Loucy (cell line): ENCODE measurements at regions not wholly inside any gene's neighbourhood (a gene's known extent, or its start where the extent isn't known, plus 50 kb on each side); places are given as distances from the start of the nearest gene placed in this dataset.
"Not testable (repeated sequence)": the region's sequence is repeated elsewhere in the genome, so short reads cannot be mapped to it uniquely, and the experiment has no call there.

ENCODE experiments used
- H2AFZ ChIP-seq: fragments of 200-600 bp; sonication (generic); 2 replicates; pipeline ENCODE4 v1.6.0; 2016; ENCODE audit warnings: antibody characterized with exemption, mild to moderate bottlenecking, low read length, moderate library complexity
- H3F3A ChIP-seq: fragments of 200-600 bp; 2 replicates; pipeline ENCODE4 v1.6.0; 2016; ENCODE audit warnings: antibody characterized with exemption, low read depth, mild to moderate bottlenecking
- H3K27me3 ChIP-seq: fragments of 200-600 bp; sonication (generic); 2 replicates; pipeline ENCODE4 v1.6.1; 2014; ENCODE audit warnings: low read length, mild to moderate bottlenecking; ENCODE audit not compliant: insufficient read depth, poor library complexity, severe bottlenecking
- H3K36me3 ChIP-seq: fragments of 200-600 bp; sonication (generic); 2 replicates; pipeline ENCODE4 v1.6.1; 2016; ENCODE audit warnings: low read length; ENCODE audit not compliant: insufficient read depth
- H3K4me1 ChIP-seq: fragments of 200-600 bp; sonication (generic); 2 replicates; pipeline ENCODE4 v1.5.1; 2014; ENCODE audit warnings: low read length, mild to moderate bottlenecking; ENCODE audit not compliant: insufficient read depth, poor library complexity, severe bottlenecking
- H3K4me2 ChIP-seq: fragments of 200-600 bp; sonication (generic); 2 replicates; pipeline ENCODE4 v1.6.0; 2014; ENCODE audit warnings: antibody characterized with exemption, low read length, low read depth, mild to moderate bottlenecking; ENCODE audit not compliant: poor library complexity, severe bottlenecking
- H3K4me3 ChIP-seq: fragments of 200-600 bp; sonication (generic); 2 replicates; pipeline ENCODE4 v1.5.1; 2014; ENCODE audit warnings: low read length, mild to moderate bottlenecking, mixed read lengths; ENCODE audit not compliant: poor library complexity, severe bottlenecking
- H3K79me2 ChIP-seq: fragments of 200-600 bp; sonication (generic); 2 replicates; pipeline ENCODE4 v1.6.1; 2014; ENCODE audit warnings: low read length; ENCODE audit not compliant: insufficient read depth
- H3K9ac ChIP-seq: fragments of 200-600 bp; sonication (generic); 2 replicates; pipeline ENCODE4 v1.6.0; 2014; ENCODE audit warnings: mild to moderate bottlenecking, low read depth, low read length, moderate library complexity; ENCODE audit not compliant: poor library complexity, severe bottlenecking
- H3K9me2 ChIP-seq: fragments of 200-600 bp; sonication (generic); replicated peaks from 2 replicates; pipeline ENCODE4 v1.6.1; 2016; ENCODE audit warnings: low read depth, low read length, mixed read lengths
- H3K9me3 ChIP-seq: fragments of 200-600 bp; sonication (generic); 2 replicates; pipeline ENCODE4 v1.6.1; 2014; ENCODE audit warnings: mild to moderate bottlenecking, antibody characterized with exemption, low read length, low read depth; ENCODE audit not compliant: insufficient read depth
- H4K20me1 ChIP-seq: fragments of 200-600 bp; sonication (generic); 2 replicates; pipeline ENCODE4 v1.6.0; 2014; ENCODE audit warnings: antibody characterized with exemption, low read length, mild to moderate bottlenecking; ENCODE audit not compliant: insufficient read depth, poor library complexity, severe bottlenecking
- EZH2phosphoT487 ChIP-seq: fragments of 200-600 bp; IDR thresholded peaks from 2 replicates; pipeline ENCODE4 v1.6.1; 2018; ENCODE audit warnings: antibody characterized with exemption, mild to moderate bottlenecking, moderate library complexity, borderline replicate concordance
- TF ChIP-seq, protein P1 (sequence below): fragments of 200-600 bp; sonication (generic); conservative IDR thresholded peaks from 2 replicates; pipeline ENCODE4 v1.5.1; 2014; ENCODE audit warnings: mild to moderate bottlenecking, antibody characterized with exemption, low read length

DNA sequence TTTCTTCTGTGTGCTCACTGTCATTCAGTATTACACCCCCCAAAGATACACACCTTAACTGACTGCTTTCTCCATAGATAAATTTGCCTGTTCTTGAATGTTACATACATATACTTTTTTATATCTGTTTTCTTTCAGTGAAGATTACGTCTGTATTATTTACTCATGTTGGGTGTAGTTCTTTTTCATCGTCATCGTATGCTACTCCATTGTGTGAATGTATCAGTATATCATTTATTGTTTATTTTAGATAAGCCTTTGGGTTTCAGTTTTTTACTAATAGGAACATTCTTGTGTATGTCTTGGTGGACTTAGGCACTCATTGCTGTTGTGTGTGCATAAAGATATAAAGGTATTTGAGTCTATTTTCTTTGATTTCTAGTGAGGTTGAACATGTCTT lies 64.4 kb downstream of the SEPTIN7 start:
- Histone ChIP-seq H2AFZ (no peak overlapping the region), H3K9me2 (no peaks in the 10 kb centered on the region), H3F3A (no peaks in the 10 kb centered on the region; the same call in 1 of the 2 replicates), H3K9ac (no peak overlapping the region), H3K4me3 (no peak overlapping the region), H3K4me1 (no peaks in the 10 kb centered on the region), H3K79me2 (peaks cover 85% of the 10 kb centered on the region), H4K20me1 (peaks cover 38% of the 10 kb centered on the region), H3K36me3 (peaks cover 68% of the 10 kb centered on the region), H3K27me3 (no peaks in the 10 kb centered on the region), H3K4me2 (no peak overlapping the region), H3K9me3 (no peaks in the 10 kb centered on the region)
- TF ChIP-seq, protein P1, sequence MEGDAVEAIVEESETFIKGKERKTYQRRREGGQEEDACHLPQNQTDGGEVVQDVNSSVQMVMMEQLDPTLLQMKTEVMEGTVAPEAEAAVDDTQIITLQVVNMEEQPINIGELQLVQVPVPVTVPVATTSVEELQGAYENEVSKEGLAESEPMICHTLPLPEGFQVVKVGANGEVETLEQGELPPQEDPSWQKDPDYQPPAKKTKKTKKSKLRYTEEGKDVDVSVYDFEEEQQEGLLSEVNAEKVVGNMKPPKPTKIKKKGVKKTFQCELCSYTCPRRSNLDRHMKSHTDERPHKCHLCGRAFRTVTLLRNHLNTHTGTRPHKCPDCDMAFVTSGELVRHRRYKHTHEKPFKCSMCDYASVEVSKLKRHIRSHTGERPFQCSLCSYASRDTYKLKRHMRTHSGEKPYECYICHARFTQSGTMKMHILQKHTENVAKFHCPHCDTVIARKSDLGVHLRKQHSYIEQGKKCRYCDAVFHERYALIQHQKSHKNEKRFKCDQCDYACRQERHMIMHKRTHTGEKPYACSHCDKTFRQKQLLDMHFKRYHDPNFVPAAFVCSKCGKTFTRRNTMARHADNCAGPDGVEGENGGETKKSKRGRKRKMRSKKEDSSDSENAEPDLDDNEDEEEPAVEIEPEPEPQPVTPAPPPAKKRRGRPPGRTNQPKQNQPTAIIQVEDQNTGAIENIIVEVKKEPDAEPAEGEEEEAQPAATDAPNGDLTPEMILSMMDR: no peak
- TF ChIP-seq EZH2phosphoT487: no peak

DNA sequence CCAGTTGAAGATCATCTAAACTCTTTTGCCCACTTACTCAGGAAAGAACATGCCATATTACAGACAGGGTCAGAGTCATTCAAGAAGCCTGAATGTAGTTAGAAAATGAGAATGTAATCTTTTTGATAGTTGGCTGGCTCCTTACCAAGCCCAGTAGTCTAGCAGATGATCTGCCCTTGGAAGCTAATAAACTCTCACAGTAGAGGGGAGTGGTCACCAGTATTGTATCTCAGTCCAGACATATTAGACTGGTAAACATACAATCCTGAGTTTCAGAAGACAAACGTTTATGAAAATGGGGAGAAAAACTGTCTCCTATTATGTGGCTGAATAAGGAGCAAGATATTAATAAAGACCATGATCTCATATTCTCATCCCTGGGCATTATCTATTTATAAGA lies 65.3 kb downstream of the SEPTIN7 start:
- Histone ChIP-seq H3K9me3 (no peaks in the 10 kb centered on the region), H3F3A (no peaks in the 10 kb centered on the region; the same call in 1 of the 2 replicates), H3K9ac (no peak overlapping the region), H3K4me1 (no peaks in the 10 kb centered on the region), H3K36me3 (peaks cover 65% of the 10 kb centered on the region), H3K4me3 (no peak overlapping the region), H3K4me2 (no peak overlapping the region), H3K9me2 (no peaks in the 10 kb centered on the region), H3K27me3 (no peaks in the 10 kb centered on the region), H2AFZ (no peak overlapping the region), H3K79me2 (peaks cover 85% of the 10 kb centered on the region), H4K20me1 (peaks cover 29% of the 10 kb centered on the region)
- TF ChIP-seq, protein P1: no peak
- no peak for TF ChIP-seq EZH2phosphoT487

DNA sequence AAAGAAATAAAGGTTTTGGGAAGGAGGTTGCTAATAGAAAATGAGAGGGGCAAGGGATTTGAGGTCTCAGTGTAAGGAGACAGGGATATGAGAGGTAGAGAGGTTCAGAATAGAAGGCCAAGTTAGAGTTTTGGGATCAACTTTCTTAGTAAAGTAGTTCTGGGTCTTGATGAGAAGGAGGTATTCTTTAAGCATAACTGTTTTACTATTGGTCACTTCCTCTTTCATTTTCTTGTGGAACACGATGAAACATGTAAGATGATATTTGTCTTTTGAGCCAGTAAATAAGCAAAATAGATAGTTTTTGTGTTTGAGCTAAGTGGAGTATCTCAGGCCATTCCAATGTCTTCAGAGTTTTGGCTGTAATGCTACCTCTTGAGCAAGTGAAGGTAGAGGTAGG lies 68.3 kb downstream of the SEPTIN7 start:
- H3K36me3 ChIP-seq: peaks cover 76% of the 10 kb centered on the region
- not testable (repeated sequence) for H3K4me2 ChIP-seq

DNA sequence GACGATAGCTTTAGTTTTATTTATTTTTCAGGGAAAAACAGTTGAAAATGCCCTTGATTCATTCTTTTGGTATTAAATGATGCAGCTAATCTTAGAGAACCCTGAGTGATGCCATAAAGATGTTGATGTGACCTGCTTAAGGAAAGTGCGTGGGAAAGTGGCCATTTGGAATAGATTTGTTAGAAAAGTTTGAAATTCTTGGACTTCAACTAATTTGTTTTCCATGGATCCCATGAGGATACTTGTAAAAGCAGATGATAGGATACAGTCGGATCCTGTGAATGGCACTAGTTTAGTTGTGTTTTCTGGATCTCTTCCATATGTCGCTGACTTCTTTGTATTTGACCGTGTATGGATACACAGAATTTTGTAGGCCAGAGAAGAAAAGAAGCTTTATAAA lies 69.0 kb downstream of the SEPTIN7 start:
- TF ChIP-seq EZH2phosphoT487: no peak
- TF ChIP-seq, protein P1: no peak
- H4K20me1 ChIP-seq: peaks cover 24% of the 10 kb centered on the region
- peaks cover 67% of the 10 kb centered on the region for H3K79me2 ChIP-seq
- peaks cover 76% of the 10 kb centered on the region for H3K36me3 ChIP-seq
- no peak overlapping the region for H3K4me2 ChIP-seq
- H3K27me3 ChIP-seq: no peaks in the 10 kb centered on the region
- no peak overlapping the region for H3K9ac ChIP-seq
- H3K4me3 ChIP-seq: no peak overlapping the region
- H3K9me2 ChIP-seq: no peaks in the 10 kb centered on the region
- H2AFZ ChIP-seq: no peak overlapping the region
- no peaks in the 10 kb centered on the region for H3K4me1 ChIP-seq
- no peaks in the 10 kb centered on the region for H3K9me3 ChIP-seq
- H3F3A ChIP-seq: no peaks in the 10 kb centered on the region

More for the DNA sequence above, 68.3 kb downstream of the SEPTIN7 start:
- H2AFZ ChIP-seq, H3K4me3 ChIP-seq, H3K9ac ChIP-seq, H3K27me3 ChIP-seq, H3F3A ChIP-seq, H3K4me1 ChIP-seq, H3K9me2 ChIP-seq, H3K9me3 ChIP-seq: not testable (repeated sequence)
- Histone ChIP-seq H3K79me2 (peaks cover 71% of the 10 kb centered on the region), H4K20me1 (peaks cover 25% of the 10 kb centered on the region)
